Lung (tissue), 11 donors: ENCODE measurements at regions not wholly inside any gene's neighbourhood (a gene's known extent, or its start where the extent isn't known, plus 50 kb on each side); places are given as distances from the start of the nearest gene placed in this dataset.

Source experiments
- ATAC-seq: fragments of 200-7000 bp; cut with Tn5 transposase; one replicate; pipeline ENCODE4 v1.9.1; 2020; ENCODE audit warnings: moderate number of reproducible peaks; ENCODE audit not compliant: insufficient read depth, low FRiP score
- DNase-seq, 3 donors: peaks; one replicate each; pipeline ENCODE4 v3.0.0-alpha.2; 2013 to 2017
- H3K27ac ChIP-seq, 2 donors: one replicate each; pipeline ENCODE4 v1.5.1; 2013; ENCODE audit warnings: mild to moderate bottlenecking in 2 of 2, moderate library complexity in 2 of 2, control low read depth in 1 of 2, inconsistent platforms in 1 of 2, low read depth in 1 of 2, low read length in 1 of 2
- H3K27me3 ChIP-seq, 3 donors: one replicate each; pipeline ENCODE4 v1.5.1; 2013; ENCODE audit warnings: low read length in 2 of 3; ENCODE audit not compliant: control insufficient read depth in 3 of 3, insufficient read depth in 3 of 3
- H3K36me3 ChIP-seq, 4 donors: one replicate each; pipeline ENCODE4 v1.5.1; 2013; ENCODE audit warnings: low read length in 4 of 4, mild to moderate bottlenecking in 1 of 4, moderate library complexity in 1 of 4; ENCODE audit not compliant: control insufficient read depth in 4 of 4, insufficient read depth in 4 of 4
- H3K4me1 ChIP-seq, 5 donors: one replicate each; pipeline ENCODE4 v1.5.1; 2013; ENCODE audit warnings: low read length in 5 of 5, mild to moderate bottlenecking in 2 of 5, moderate library complexity in 1 of 5; ENCODE audit not compliant: control insufficient read depth in 5 of 5, insufficient read depth in 5 of 5
- H3K4me3 ChIP-seq: one replicate; pipeline ENCODE4 v1.5.1; 2013; ENCODE audit warnings: mild to moderate bottlenecking, control low read depth, moderate library complexity
- H3K9ac ChIP-seq, 2 donors: one replicate each; pipeline ENCODE4 v1.5.1; 2013; ENCODE audit warnings: low read length in 2 of 2, control low read depth in 1 of 2; ENCODE audit not compliant: insufficient read depth in 1 of 2
- H3K9me3 ChIP-seq, 4 donors: one replicate each; pipeline ENCODE4 v1.5.1; 2013; ENCODE audit warnings: low read length in 3 of 4, mild to moderate bottlenecking in 1 of 4, moderate library complexity in 1 of 4; ENCODE audit not compliant: control insufficient read depth in 4 of 4, insufficient read depth in 3 of 4
- WGBS, 2 donors: extraction: QIAGEN DNeasy Blood & Tissue Kit; methylation state at CpG; one replicate each; pipeline ENCODE4 v1.1.7; 2013; 5-methylcytosine and 5-hydroxymethylcytosine counted together
- TF ChIP-seq, protein P1 (sequence below): IDR thresholded peaks from 2 replicates; pipeline ENCODE4 v1.5.1; 2012; ENCODE audit warnings: mild to moderate bottlenecking; ENCODE audit errors: control extremely low read depth, extremely low read depth
- donor health status: control.
- donor health status: control.
- donor health status: Bipolar disorder and iron deficiency.
- donor health status: healthy.
- donor health status: DM: yes; HTN: yes; CAD: no.

DNA sequence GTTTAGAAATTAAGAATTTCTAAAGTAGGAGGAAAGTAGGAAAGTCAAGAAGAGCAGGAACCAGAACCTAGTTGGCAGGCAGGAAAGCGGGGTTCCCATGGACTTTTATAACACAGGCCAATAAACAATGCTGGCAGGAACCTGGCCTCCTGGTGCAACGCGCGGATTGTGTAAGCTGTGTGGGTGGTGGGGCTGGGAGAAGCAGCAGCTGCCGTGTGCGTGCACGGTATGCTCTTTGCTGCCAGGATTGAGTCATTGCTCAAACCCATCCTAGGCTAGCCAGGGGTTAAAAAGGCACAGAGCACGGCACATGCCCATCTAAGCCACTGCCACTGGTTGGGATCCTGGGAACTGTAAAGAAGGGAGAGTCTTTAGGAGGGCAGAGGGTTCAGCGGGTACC lies 209.9 kb upstream of the RGMA start:
- H3K27ac ChIP-seq, result no peak overlapping the region
- no peak for ATAC-seq
- TF ChIP-seq, protein P1, sequence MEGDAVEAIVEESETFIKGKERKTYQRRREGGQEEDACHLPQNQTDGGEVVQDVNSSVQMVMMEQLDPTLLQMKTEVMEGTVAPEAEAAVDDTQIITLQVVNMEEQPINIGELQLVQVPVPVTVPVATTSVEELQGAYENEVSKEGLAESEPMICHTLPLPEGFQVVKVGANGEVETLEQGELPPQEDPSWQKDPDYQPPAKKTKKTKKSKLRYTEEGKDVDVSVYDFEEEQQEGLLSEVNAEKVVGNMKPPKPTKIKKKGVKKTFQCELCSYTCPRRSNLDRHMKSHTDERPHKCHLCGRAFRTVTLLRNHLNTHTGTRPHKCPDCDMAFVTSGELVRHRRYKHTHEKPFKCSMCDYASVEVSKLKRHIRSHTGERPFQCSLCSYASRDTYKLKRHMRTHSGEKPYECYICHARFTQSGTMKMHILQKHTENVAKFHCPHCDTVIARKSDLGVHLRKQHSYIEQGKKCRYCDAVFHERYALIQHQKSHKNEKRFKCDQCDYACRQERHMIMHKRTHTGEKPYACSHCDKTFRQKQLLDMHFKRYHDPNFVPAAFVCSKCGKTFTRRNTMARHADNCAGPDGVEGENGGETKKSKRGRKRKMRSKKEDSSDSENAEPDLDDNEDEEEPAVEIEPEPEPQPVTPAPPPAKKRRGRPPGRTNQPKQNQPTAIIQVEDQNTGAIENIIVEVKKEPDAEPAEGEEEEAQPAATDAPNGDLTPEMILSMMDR, result no peak
- H3K9ac ChIP-seq, result no peak overlapping the region
- peaks cover 0 to 1% (median 0%) of the 10 kb centered on the region in 4 donors for H3K9me3 ChIP-seq
- H3K4me3 ChIP-seq, result no peak overlapping the region
- DNase-seq, result no peak
- no peaks in the 10 kb centered on the region for H3K36me3 ChIP-seq
- H3K27me3 ChIP-seq, result no peaks in the 10 kb centered on the region
- H3K4me1 ChIP-seq, result peaks cover 0 to 5% (median 0%) of the 10 kb centered on the region in 5 donors
- WGBS, 2 donors, result 58 to 68% methylated on average over 9 of the region's 9 CpGs

DNA sequence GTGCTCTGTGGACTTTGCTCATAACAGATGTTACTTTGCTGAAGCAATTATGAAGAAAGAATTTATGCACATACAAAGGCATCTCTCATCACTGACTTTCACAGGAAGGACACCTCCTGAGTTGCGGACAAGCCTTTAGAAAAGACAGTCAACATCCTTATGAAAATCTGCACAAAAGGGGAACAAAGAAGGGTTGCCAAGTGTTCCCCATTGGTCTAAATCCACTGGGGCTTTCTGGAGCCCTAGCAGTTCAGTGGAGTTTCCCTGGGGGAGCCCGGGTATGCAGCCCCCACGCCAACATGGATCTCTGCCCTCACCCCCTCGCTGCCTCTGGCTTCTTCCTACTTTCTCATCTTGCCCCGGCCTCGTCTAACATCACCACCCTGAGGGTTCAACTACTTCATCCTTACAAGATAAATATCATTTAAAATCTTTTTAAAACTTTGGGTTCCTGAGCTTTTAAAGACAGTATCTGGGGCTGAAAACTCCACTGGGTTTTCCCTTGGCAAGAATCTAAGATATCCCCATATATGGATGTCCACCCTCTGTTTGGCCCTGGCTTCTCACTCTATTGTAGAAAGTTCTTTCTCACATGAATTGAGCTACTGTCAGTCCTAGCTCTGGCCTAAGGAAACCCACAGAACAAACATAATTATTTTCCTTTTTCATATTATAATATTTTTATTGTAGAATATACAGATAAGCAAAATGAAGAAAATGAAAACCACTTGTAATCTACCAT lies 207.9 kb upstream of the RGMA start:
- Histone ChIP-seq H3K36me3 (no peaks in the 10 kb centered on the region), H3K4me3 (no peak overlapping the region), H3K4me1 (peaks cover 0 to 2% (median 0%) of the 10 kb centered on the region in 5 donors), H3K9ac (no peak overlapping the region), H3K27ac (no peak overlapping the region), H3K27me3 (no peaks in the 10 kb centered on the region), H3K9me3 (peaks cover 0 to 1% (median 0%) of the 10 kb centered on the region in 4 donors)
- ATAC-seq, result no peak
- WGBS, 2 donors, result 74 to 96% methylated on average over 6 of the region's 6 CpGs
- no peak for DNase-seq
- TF ChIP-seq, protein P1, result no peak

DNA sequence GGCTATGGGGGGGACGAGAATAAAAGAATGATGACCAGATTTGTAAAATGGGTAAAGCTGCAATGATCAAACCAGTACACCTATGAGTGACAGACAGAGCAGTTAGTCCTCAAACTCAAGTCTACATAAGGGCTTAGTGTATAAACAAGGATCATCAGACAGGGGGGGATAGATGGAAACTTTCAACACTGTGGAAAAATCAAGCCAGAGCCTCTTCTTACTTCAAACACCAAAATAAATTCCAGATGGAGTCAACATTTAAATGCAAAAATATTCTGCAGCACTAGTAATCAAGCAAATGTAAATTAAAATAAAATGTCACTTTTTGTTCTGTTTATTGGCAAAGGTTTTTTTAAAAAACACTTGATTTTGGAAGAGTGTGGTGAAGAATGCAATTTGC lies 205.9 kb upstream of the RGMA start:
- Histone ChIP-seq H3K27me3 (no peaks in the 10 kb centered on the region), H3K9ac (no peak overlapping the region), H3K4me1 (peaks cover 0 to 2% (median 0%) of the 10 kb centered on the region in 5 donors), H3K36me3 (no peaks in the 10 kb centered on the region), H3K4me3 (no peak overlapping the region), H3K9me3 (no peaks in the 10 kb centered on the region), H3K27ac (no peak overlapping the region)
- DNase-seq (no peak), ATAC-seq (no peak)
- TF ChIP-seq, protein P1, result no peak
- 91 to 96% methylated on average over 1 of the region's 1 CpG for WGBS, 2 donors

DNA sequence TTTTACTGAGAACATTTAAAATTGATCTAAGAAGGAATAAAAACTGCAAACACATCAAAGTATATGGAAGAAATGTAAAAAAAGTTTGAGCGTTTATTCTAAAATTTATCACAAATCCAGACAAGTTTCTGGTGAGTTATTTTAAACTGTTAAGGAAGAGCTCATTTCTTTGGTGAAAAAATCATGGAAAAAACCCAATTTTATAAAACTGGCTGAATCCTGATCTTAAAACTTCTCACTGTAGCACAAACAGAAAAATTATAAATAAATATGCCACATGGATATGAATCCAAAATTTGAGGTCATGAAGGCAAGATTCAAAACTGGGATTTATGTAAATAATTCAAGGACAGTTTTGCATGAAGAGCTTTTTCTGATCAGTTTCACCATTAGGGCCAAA lies 205.1 kb upstream of the RGMA start:
- Histone ChIP-seq H3K36me3 (no peaks in the 10 kb centered on the region), H3K27me3 (no peaks in the 10 kb centered on the region), H3K9ac (no peak overlapping the region), H3K4me1 (peaks cover 0 to 2% (median 0%) of the 10 kb centered on the region in 5 donors), H3K27ac (no peak overlapping the region), H3K4me3 (no peak overlapping the region), H3K9me3 (no peaks in the 10 kb centered on the region)
- 89 to 100% methylated on average over 1 of the region's 1 CpG for WGBS, 2 donors
- ATAC-seq (no peak), DNase-seq (no peak)
- TF ChIP-seq, protein P1, result no peak
